C4-2B (cell line): ENCODE measurements at regions not wholly inside any gene's neighbourhood (a gene's known extent, or its start where the extent isn't known, plus 50 kb on each side); places are given as distances from the start of the nearest gene placed in this dataset.

ENCODE experiments used
- H3K27ac ChIP-seq: fragments of 450-650 bp; 2 replicates; pipeline ENCODE4 v1.5.1; 2017
- CTCF ChIP-seq: fragments of 450-650 bp; conservative IDR thresholded peaks from 2 replicates; pipeline ENCODE4 v1.5.1; 2017; ENCODE audit warnings: mild to moderate bottlenecking
- ZFX ChIP-seq: fragments of 450-650 bp; IDR thresholded peaks from 2 replicates; pipeline ENCODE4 v1.6.1; 2017

GRCh38 chr5:56480705-56481427 lies 247.7 kb upstream of the ANKRD55 start:
- H3K27ac ChIP-seq: no peak overlapping the region
- no peak for TF ChIP-seq CTCF
- no peak for TF ChIP-seq ZFX

GRCh38 chr5:56480078-56480704 lies 247.1 kb upstream of the ANKRD55 start:
- H3K27ac ChIP-seq: no peak overlapping the region
- TF ChIP-seq ZFX: no peak
- TF ChIP-seq CTCF: no peak

- TF ChIP-seq CTCF: no peak
- TF ChIP-seq ZFX: no peak
- no peak overlapping the region for H3K27ac ChIP-seq
Measured at GRCh38 chr5:56479696-56480077, 246.6 kb upstream of the ANKRD55 start.

- H3K27ac ChIP-seq: no peak overlapping the region
Measured at GRCh38 chr5:56479126-56479525, 246.0 kb upstream of the ANKRD55 start.

GRCh38 chr5:56478062-56478461 lies 244.9 kb upstream of the ANKRD55 start:
- H3K27ac ChIP-seq: no peak overlapping the region
- TF ChIP-seq ZFX (no peak), CTCF (no peak)

More at GRCh38 chr5:56479126-56479525, 246.0 kb upstream of the ANKRD55 start:
- TF ChIP-seq CTCF: no peak
- no peak for TF ChIP-seq ZFX

- H3K27ac ChIP-seq: no peak overlapping the region
Measured at GRCh38 chr5:56476487-56476856, 243.3 kb upstream of the ANKRD55 start.

More at GRCh38 chr5:56476487-56476856, 243.3 kb upstream of the ANKRD55 start:
- TF ChIP-seq CTCF (no peak), ZFX (no peak)
